ENCODE measurements at regions not wholly inside any gene's neighbourhood (a gene's known extent, or its start where the extent isn't known, plus 50 kb on each side); places are given as distances from the start of the nearest gene placed in this dataset.
"Not testable (repeated sequence)": the region's sequence is repeated elsewhere in the genome, so short reads cannot be mapped to it uniquely, and the experiment has no call there.

DNA sequence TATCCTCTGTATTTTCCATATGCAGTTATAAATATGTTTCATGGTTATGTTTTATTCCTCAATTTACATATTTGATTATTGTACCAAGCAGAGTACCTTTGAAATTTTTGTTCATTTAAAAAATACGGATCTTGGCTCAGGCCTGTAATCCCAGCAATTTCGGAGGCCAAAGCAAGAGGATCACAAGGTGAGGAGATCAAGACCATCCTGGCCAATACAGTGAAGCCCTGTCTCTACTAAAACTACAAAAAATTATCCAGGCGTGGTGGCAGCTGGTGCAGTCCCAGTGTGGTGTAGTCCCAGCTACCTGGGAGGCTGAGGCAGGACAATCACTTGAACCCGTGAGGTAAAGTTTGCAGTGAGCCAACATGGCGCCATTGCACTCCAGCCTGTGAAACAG lies 251.2 kb upstream of the TPTE start:
- TF ChIP-seq, protein P1, sequence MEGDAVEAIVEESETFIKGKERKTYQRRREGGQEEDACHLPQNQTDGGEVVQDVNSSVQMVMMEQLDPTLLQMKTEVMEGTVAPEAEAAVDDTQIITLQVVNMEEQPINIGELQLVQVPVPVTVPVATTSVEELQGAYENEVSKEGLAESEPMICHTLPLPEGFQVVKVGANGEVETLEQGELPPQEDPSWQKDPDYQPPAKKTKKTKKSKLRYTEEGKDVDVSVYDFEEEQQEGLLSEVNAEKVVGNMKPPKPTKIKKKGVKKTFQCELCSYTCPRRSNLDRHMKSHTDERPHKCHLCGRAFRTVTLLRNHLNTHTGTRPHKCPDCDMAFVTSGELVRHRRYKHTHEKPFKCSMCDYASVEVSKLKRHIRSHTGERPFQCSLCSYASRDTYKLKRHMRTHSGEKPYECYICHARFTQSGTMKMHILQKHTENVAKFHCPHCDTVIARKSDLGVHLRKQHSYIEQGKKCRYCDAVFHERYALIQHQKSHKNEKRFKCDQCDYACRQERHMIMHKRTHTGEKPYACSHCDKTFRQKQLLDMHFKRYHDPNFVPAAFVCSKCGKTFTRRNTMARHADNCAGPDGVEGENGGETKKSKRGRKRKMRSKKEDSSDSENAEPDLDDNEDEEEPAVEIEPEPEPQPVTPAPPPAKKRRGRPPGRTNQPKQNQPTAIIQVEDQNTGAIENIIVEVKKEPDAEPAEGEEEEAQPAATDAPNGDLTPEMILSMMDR (IDR thresholded peaks at IDR 0.05), result not testable (repeated sequence)
- not testable (repeated sequence) for TF ChIP-seq POLR2A (IDR thresholded peaks at IDR 0.05); POLR2AphosphoS5 (IDR thresholded peaks at IDR 0.05); EP300 (IDR thresholded peaks at IDR 0.05; ENCODE audit: low read depth)
